NCI-H69 (cell line): ENCODE measurements at regions not wholly inside any gene's neighbourhood (a gene's known extent, or its start where the extent isn't known, plus 50 kb on each side); places are given as distances from the start of the nearest gene placed in this dataset.

Experiments
- DNase-seq: peaks from one replicate; lab custom pipeline; 2025; lab: John Stamatoyannopoulos, UW

DNA sequence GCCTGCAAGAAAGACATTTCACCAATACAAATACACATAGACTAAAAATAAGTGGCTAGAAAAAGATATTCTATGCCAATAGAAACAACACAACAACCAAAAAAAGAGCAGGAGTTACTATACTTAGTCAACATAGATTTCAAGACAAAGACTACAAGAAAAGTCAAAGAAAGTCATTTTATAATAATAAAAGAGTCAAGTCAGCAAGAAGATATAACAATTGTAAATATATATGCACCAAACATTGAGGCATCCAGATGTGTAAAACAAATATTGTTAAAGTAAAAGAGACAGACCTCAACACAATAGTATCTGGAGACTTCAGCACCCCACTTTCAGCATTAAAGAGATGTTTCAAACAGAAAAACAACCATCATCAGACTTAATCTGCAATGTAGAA, 104.6 kb downstream of the AMY1C start:
- no peak for DNase-seq

DNA sequence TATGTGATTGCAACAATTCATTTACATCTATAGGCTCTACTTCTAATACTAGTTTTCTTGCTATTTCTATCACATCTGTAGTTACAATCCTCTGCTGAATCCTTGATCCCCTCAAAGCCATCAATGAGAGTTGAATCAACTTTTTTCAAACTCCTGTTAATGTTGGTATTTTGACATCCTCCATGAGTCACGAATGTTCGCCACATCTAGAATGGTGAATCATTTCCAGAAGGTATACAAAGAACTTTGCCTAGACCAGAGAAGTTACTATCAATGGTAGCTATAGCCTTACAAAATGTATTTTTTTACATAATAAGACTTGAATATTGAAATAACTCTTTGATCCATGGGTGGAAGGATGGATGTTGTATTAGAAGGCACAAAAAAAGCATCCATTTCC, 110.0 kb downstream of the AMY1C start:
- DNase-seq = no peak

DNA sequence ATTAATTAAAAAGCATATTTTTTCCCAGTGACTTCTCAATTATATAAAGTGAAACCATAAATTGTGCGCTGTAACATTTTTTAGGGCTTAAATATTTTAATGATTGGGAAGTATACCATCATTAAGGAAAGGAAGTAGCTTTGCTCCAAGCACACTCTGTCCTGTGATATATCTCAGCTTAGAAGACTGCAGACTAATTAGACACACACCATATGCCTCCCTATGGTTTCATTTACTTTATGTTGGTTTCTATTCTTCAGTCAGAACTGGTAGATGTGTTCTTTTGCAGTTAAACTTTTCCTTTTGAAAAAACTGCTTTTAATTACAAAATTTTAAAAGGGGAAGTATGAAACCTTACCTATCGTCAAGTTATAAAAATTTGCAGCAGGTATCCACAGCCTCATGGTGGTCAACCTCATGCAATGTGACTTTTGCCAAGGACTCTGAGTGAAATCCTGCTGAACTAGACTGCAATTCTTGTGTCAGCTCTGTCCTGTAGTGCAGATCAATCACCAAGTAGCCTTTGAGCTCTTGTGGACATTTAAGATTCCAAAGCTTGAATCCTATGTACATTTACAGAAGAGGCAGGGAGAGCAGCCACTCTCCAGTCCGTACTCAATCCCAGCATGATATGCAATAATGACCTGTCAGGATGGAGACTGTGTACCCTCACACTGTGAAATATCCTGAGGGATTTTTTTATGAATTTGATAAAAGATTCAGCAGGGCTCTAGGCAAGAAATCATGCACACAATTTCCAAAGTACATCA, 149.1 kb downstream of the AMY1C start:
- DNase-seq = peak; percentile 60

DNA sequence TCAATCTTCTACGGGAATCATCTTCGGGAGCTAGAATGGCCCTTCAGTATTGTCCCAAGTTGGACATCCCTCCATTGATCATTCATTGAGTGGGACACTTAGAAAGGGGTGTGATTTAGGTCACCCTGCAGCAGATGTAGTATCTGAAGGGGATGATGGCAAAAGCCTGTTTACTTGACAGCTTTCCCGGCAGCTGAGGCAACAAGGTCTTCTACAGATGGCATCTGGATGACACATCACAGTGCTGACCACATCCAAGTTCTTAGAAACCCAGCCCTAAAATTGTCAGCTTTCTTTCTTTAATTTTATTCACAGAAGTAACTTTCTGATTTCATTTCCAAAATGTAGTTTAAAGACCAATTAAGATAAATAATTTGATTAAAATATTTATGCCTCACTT, 150.3 kb downstream of the AMY1C start:
- DNase-seq = peak; percentile 28

- DNase-seq = no peak
These were observed 151.4 kb downstream of the AMY1C start for GRCh38 chr1:103901072-103901471.

DNA sequence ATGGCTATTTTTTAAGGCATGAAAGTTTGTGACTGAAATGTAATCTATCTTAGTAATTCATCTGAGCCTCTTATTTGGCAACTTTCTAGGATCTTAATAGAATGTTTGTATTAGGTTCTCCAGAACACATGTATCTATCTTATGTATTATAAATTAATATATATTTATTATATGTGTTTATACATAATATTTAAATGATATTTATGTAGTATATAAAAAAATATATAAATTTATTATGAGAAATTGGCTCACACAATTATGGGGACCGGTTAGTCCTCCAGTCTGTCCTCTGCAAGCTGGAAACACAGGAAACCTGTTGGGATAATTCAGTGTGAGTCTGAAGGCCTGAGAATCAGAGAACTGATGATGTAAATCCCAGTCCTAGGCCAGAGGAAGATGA, 155.7 kb downstream of the AMY1C start:
- no peak for DNase-seq

- no peak for DNase-seq
These were observed 161.8 kb downstream of the AMY1C start for GRCh38 chr1:103911450-103911849.

DNA sequence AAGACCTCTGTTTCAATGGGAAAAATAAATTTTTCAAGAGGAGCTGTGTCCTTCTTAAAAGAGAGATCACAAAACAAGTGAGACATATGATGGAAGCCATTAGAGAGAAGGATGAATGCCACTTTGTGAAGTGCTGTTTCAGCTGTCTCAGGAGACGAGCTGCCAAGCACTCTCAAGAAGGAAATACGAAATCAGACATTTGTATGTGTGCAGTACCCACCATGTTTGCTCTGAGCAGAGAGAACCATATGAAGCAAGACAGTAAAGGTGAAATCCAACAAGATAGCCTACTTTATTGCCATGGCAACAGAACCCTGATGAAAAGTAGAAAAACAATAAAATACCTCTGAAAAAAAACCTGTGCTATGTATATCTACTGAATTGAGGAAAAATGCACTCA, 168.1 kb downstream of the AMY1C start:
- DNase-seq = no peak

DNA sequence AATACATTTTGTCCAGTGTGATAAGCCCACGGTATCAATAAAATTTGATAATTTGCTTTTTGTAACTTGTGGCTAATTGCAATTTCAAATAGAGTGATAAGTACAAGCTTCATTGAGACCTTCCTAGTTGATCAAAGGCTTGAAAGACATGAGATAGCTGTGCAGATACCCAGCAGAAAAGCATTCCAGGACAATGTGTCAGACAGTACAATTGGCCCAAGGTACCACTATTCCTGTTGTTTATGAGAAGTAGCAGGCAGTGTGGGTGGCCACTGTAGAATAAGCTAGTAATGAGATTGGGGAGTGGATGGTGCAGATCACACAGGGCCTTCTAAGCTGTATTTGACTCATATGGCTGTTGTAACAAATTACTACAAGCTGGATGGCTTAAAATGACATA, 182.2 kb downstream of the AMY1C start:
- DNase-seq = no peak

DNA sequence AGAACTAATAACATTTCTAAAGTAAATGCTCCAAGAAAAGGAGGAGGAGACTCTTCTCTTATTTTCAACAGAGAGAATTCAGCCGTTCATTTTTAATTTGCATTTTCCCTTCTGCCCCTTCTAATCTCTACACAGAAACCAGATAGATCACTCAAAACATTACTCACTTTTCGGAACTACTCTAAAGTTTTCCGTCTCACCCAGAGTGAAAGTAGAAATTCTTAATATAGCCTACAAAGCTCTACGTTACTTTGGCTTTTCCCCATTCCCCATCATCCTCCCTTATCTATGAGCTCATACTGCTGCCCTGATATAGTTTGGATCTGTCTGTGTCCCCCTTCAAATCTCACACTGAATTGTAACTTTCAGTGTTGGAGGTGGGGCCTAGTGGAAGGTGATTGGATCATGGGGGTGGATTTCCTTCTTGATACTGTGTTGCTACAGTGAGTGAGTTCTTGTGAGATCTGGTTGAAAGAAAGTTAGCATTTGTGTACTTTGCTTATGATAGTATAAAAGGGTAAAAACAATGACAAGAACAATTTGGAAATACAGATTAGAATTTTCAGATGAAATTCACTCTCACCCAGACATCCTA, 188.2 kb downstream of the AMY1C start:
- DNase-seq = no peak

- DNase-seq = peak; percentile 13
These were observed 191.4 kb downstream of the AMY1C start for GRCh38 chr1:103941086-103941485.

- DNase-seq = peak; percentile 69
These were observed 192.3 kb downstream of the AMY1C start for GRCh38 chr1:103942029-103942428.

DNA sequence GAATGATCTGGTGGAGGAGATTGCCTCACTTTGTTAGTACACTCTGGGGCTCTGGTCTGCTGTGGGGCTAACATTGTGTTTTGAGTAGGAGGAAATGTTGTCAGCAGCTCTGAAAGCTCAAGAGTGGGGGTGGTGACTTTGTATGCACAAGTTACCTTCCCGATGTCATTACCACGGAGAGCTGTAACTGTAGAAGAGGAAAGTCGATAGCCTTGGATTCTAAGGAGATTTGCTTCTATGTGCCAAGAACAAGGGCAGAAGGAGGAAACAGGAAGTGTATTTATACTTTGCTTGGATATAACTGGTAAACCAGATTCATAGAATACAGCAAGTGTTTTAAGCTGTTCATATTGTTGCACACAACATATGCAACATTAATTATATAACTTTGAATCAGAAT, 196.1 kb downstream of the AMY1C start:
- peak; percentile 5 for DNase-seq

GRCh38 chr1:103948526-103948925, 198.8 kb downstream of the AMY1C start:
- peak; percentile 30 for DNase-seq

- DNase-seq = peak; percentile 91
These were observed 200.1 kb downstream of the AMY1C start for GRCh38 chr1:103949779-103950178.

GRCh38 chr1:103953386-103953785, 203.7 kb downstream of the AMY1C start:
- no peak for DNase-seq

DNA sequence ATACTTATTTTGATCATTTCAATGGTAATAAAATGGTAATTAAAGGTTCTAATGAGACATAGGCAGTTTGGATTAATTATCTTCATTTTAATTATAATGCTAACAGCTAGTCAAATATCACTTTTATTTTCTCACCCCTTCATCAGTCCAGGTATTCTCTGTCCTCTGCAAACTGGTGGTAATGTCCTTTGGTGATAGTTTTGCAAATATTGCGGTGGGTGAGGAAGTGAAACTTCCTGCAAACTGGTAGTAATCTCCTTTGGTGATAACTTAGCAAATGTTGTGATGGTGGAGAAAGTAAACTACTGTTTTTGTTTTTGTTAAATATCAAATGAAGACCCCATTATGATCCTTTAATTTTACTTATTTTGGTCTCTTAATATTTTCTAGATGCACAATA, 209.0 kb downstream of the AMY1C start:
- no peak for DNase-seq

GRCh38 chr1:103959565-103959964, 209.9 kb downstream of the AMY1C start:
- DNase-seq = no peak

DNA sequence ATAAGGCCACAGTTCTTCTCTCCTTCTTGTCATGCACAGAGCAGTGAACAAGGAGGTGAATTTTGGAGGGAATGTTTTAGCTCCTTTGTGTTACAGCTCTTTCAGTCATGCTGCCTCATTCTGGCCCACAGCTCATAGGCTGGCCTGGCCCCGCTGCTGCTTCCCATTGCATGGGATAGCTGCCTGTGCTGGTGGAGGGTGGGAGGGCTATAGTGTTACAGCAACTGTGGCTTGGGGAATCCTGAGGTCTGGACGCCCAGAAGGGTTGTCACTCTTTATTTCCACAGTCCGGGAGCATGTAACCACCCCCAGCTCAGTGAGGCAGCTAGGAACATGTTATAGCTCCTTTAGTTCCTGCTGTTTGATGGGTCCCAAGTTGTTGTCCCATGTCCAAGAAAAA, 210.3 kb downstream of the AMY1C start:
- no peak for DNase-seq

- DNase-seq = no peak
These were observed 211.0 kb downstream of the AMY1C start for GRCh38 chr1:103960710-103961109.

- DNase-seq = no peak
These were observed 237.1 kb downstream of the AMY1C start for GRCh38 chr1:103986792-103987191.

DNA sequence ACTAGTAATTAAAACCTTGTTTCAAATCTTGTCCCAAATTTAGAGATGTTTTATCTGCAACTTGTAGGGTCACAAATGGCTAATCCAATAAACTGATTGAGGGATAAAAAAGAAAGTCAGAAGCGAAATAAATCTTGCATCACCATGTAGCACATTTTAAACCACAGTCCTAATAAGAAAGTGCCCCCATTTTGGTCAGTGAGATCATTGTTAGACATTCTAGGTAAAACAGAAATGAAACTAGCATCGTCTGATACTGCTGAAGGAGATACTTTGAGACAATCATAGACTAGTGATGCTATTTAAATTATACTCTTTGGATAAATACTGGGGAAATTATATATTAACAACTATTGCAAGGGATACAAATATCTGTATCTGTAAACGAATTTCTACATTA, 247.9 kb downstream of the AMY1C start:
- DNase-seq = no peak

DNA sequence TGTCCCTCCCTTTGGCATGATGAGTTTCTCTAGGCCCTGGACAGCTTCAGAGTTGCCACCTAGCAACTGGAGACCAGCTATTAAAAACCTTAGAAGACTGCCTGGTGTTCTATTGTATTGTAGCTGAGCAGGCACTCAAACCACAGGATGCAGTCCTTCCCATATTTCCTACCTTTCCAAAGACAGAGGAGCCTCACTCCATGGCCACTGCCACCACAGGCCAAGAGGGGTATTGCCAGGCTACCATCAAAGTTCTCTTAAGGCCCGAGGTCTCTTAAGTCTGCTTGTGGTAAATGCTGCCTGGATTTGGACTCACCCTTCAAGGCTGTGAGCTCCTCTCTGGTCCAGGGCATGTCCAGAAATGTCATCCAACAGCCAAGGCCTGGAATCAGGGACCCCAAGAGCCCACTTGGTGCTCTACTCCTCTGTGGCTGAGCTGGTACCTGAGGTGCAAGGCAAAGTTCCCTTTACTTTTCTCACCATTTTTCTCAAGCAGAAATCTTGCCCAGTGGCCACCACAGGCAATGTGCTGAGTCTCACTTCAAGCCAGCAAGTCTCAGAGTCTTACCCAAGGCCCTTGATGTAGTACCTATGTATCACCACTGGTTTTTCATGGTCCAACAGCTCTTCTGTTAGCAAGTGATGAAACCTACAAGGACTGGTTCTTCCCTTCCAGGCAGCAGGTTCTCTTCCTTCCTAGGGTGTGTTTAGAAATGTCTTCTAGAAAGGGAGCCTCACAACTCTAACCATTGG, 269.4 kb downstream of the AMY1C start:
- DNase-seq = no peak
